ENCODE measurements at regions not wholly inside any gene's neighbourhood (a gene's known extent, or its start where the extent isn't known, plus 50 kb on each side); places are given as distances from the start of the nearest gene placed in this dataset.

DNA sequence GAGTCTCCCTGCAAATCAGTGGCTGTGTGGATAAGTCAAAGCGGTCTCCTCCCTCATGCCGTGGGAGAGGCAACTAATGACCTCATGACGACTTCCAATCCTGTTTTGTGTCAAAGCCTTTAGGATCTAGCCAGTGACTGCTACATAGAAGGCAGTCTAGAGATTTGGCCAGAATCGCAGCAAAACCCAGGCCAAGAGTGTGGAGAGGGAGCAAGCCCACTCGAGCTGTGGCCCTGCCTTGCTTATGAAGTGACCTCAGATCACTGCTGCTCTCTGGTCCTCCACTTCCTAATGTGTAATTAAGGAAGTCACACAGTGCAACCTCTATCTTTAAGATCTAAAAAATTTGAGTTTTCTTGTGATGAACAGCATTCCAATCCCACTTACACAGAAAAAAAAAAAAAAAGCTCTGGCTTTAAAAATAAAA is 296.7 kb upstream of the KLF6 start:
- Histone ChIP-seq H3K4me1 (ENCODE audit: control insufficient read depth in 1 of 2, insufficient read depth in 1 of 2, low read depth in 1 of 2, low read length in 1 of 2) (peaks cover 22 to 33% of the 10 kb centered on the region in 2 experiments), H3K9me3 (no peaks in the 10 kb centered on the region), H3K36me3 (no peaks in the 10 kb centered on the region), H3K27me3 (no peaks in the 10 kb centered on the region), H3K4me3 (ENCODE audit: low read depth in 1 of 2, low read length in 1 of 2) (no peak overlapping the region), H3K27ac (peak overlapping the region; percentile 86)
- TF ChIP-seq, protein P1, sequence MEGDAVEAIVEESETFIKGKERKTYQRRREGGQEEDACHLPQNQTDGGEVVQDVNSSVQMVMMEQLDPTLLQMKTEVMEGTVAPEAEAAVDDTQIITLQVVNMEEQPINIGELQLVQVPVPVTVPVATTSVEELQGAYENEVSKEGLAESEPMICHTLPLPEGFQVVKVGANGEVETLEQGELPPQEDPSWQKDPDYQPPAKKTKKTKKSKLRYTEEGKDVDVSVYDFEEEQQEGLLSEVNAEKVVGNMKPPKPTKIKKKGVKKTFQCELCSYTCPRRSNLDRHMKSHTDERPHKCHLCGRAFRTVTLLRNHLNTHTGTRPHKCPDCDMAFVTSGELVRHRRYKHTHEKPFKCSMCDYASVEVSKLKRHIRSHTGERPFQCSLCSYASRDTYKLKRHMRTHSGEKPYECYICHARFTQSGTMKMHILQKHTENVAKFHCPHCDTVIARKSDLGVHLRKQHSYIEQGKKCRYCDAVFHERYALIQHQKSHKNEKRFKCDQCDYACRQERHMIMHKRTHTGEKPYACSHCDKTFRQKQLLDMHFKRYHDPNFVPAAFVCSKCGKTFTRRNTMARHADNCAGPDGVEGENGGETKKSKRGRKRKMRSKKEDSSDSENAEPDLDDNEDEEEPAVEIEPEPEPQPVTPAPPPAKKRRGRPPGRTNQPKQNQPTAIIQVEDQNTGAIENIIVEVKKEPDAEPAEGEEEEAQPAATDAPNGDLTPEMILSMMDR (IDR thresholded peaks at IDR 0.05) = no peak

DNA sequence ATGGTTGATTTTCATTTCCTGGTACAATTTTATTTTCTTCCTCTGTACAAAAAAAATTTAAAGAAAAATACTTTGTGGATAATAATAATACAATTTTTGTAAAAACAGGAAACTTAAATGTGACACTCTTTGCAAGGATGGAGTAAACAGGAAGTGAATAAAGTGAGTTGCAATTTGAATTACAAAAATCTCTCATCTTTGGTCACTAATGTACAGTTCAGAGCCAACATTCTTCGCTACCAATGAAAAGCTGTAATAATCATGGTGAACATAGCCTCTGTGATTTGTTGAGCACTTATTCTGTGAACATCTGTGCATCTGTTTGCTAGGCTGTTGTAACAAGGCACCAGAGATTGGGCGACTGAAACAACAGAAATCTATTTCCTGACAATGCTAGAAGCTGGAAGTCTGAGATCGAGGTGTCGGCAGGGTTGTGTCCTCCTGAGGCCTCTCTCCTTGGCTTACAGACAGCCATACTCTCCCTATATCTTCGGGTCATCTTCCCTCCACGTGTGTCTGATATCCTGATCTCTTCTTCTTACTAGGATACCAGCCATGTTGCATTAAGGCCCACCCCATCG is 295.3 kb upstream of the KLF6 start:
- Histone ChIP-seq H3K36me3 (no peaks in the 10 kb centered on the region), H3K9me3 (no peaks in the 10 kb centered on the region), H3K27ac (peak overlapping the region; percentile 86), H3K27me3 (no peaks in the 10 kb centered on the region), H3K4me3 (ENCODE audit: low read depth in 1 of 2, low read length in 1 of 2) (no peak overlapping the region), H3K4me1 (ENCODE audit: control insufficient read depth in 1 of 2, insufficient read depth in 1 of 2, low read depth in 1 of 2, low read length in 1 of 2) (peaks cover 22 to 33% of the 10 kb centered on the region in 2 experiments)
- TF ChIP-seq, protein P1 (IDR thresholded peaks at IDR 0.05) = no peak

DNA sequence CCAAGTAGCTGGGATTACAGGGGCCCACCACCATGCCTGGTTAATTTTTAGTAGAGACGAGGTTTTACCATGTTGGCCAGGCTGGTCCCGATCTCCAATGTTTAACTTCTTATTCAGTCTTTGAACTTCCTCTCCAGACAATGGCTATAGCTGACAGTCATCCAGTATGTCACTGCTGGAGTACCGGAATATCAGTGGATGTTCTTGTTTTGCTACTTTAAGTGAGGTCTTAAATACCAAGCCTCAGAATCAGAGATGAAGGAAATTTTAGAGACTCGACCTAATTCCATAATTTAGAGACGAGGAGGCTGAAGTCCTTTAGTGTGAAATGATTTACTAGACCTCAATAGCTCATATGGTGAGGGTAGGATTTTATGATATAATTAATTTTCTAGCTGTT is 294.8 kb upstream of the KLF6 start:
- H3K4me1 ChIP-seq (ENCODE audit: control insufficient read depth in 1 of 2, insufficient read depth in 1 of 2, low read depth in 1 of 2, low read length in 1 of 2) = peaks cover 22 to 33% of the 10 kb centered on the region in 2 experiments
- H3K27me3 ChIP-seq = no peaks in the 10 kb centered on the region
- peak overlapping the region; percentile 86 for H3K27ac ChIP-seq
- TF ChIP-seq, protein P1 (IDR thresholded peaks at IDR 0.05) = no peak
- H3K36me3 ChIP-seq = no peaks in the 10 kb centered on the region
- no peak overlapping the region for H3K4me3 ChIP-seq (ENCODE audit: low read depth in 1 of 2, low read length in 1 of 2)
- H3K9me3 ChIP-seq = no peaks in the 10 kb centered on the region

DNA sequence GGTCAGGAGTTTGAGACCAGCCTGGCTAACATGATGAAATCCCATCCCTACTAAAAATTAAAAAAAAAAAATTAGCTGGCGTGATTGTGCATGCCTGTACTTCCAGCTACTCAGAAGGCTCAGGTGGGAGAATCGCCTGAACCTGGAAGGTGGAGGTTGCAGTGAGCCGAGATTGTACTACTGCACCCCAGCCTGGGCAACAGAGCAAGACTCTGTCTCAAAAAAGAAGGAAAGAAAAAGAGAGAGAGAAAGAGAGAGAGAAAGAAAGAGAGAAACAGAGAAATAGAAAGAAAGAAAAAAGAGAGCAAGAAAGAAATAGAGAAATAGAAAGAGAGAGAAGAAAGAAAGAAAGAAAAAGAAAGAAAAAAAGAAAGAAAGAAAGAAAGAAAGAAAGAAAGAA is 292.8 kb upstream of the KLF6 start:
- TF ChIP-seq, protein P1 (IDR thresholded peaks at IDR 0.05) = no peak
- Histone ChIP-seq H3K4me1 (ENCODE audit: control insufficient read depth in 1 of 2, insufficient read depth in 1 of 2, low read depth in 1 of 2, low read length in 1 of 2) (peaks cover 22 to 33% of the 10 kb centered on the region in 2 experiments), H3K4me3 (ENCODE audit: low read depth in 1 of 2, low read length in 1 of 2) (no peak overlapping the region), H3K27me3 (no peaks in the 10 kb centered on the region), H3K27ac (no peak overlapping the region), H3K9me3 (no peaks in the 10 kb centered on the region), H3K36me3 (no peaks in the 10 kb centered on the region)

DNA sequence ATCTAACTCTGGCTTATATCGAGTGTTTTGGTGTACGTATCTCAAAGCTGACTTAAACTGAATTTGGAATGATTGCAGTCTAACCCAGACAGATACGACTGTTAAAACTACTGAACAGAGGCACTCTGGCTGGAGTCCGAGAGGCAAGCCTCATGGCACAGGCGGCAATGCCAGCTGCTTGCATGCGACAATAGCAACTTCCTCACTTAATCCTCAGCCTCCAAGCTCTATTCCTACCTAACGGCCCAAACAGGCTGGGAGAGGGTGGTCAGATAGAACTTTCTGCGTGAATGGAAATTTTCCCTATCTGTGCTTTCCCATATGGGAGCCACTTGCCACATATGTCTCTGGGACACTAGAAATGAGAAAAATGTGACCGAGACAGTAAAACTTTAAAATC is 292.0 kb upstream of the KLF6 start:
- peaks cover 22 to 33% of the 10 kb centered on the region in 2 experiments for H3K4me1 ChIP-seq (ENCODE audit: control insufficient read depth in 1 of 2, insufficient read depth in 1 of 2, low read depth in 1 of 2, low read length in 1 of 2)

More for the DNA sequence above, 292.0 kb upstream of the KLF6 start:
- no peak overlapping the region for H3K4me3 ChIP-seq (ENCODE audit: low read depth in 1 of 2, low read length in 1 of 2)
- no peak overlapping the region for H3K27ac ChIP-seq
- no peaks in the 10 kb centered on the region for H3K27me3 ChIP-seq
- TF ChIP-seq, protein P1 (IDR thresholded peaks at IDR 0.05) = no peak
- no peaks in the 10 kb centered on the region for H3K9me3 ChIP-seq
- no peaks in the 10 kb centered on the region for H3K36me3 ChIP-seq

All from neutrophil (primary cell).